ENCODE measurements at regions not wholly inside any gene's neighbourhood (a gene's known extent, or its start where the extent isn't known, plus 50 kb on each side); places are given as distances from the start of the nearest gene placed in this dataset.

DNA sequence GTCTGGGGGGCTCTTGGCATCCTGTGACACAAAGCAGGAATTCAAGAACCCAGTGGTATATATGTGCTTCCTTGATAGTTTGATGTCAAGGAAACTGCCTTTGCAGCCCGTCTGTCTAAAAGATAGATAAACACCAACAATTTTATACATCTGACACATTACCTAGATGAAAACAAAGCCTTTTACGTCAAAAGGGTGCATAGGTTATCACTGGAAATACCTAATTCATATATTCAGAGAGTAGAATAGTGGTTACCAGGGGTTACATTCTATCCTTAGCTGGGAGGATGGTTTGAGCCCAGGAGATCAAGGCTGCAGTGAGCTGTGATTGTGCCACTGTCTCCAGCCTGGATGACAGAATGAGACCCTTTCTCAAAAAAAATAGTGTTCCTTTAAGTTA, 356.9 kb upstream of the RASGRP1 start:
- no peak for TF ChIP-seq EZH2phosphoT487 (IDR thresholded peaks at IDR 0.05; ENCODE audit: low read depth)
- TF ChIP-seq, protein P1, sequence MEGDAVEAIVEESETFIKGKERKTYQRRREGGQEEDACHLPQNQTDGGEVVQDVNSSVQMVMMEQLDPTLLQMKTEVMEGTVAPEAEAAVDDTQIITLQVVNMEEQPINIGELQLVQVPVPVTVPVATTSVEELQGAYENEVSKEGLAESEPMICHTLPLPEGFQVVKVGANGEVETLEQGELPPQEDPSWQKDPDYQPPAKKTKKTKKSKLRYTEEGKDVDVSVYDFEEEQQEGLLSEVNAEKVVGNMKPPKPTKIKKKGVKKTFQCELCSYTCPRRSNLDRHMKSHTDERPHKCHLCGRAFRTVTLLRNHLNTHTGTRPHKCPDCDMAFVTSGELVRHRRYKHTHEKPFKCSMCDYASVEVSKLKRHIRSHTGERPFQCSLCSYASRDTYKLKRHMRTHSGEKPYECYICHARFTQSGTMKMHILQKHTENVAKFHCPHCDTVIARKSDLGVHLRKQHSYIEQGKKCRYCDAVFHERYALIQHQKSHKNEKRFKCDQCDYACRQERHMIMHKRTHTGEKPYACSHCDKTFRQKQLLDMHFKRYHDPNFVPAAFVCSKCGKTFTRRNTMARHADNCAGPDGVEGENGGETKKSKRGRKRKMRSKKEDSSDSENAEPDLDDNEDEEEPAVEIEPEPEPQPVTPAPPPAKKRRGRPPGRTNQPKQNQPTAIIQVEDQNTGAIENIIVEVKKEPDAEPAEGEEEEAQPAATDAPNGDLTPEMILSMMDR (IDR thresholded peaks at IDR 0.05; ENCODE audit: low read depth, low read length): no peak

Measured in OCI-LY3 (cell line).